HG03159 (cell line): ENCODE measurements at regions not wholly inside any gene's neighbourhood (a gene's known extent, or its start where the extent isn't known, plus 50 kb on each side); places are given as distances from the start of the nearest gene placed in this dataset.

Experiments used
- ATAC-seq: cut with Tn5 transposase; IDR thresholded peaks from one replicate; pipeline ENCODE4 v1.9.1; 2021; ENCODE audit warnings: mild to moderate bottlenecking, moderate library complexity; ENCODE audit not compliant: unreplicated experiment

DNA sequence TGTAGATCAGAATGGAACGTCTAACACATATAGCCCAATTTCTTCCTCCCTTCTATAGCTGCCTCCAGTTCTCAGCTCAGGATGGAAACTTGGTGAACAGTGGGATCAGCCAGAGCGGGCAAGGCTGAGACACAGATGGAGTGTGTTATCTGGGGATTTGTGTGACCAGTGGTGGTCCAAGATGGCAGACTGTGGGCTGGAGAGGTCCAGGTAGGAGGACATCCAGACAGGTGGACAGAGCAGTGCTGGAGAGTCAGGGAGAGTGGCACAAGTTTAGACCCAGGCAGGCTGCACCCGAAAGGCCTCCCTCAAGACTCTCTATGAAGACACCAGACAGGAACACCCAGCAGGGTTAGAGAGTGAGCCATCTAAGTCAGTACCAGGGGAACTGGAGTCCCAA is 116.1 kb upstream of the CPSF6 start:
- ATAC-seq, result no peak

DNA sequence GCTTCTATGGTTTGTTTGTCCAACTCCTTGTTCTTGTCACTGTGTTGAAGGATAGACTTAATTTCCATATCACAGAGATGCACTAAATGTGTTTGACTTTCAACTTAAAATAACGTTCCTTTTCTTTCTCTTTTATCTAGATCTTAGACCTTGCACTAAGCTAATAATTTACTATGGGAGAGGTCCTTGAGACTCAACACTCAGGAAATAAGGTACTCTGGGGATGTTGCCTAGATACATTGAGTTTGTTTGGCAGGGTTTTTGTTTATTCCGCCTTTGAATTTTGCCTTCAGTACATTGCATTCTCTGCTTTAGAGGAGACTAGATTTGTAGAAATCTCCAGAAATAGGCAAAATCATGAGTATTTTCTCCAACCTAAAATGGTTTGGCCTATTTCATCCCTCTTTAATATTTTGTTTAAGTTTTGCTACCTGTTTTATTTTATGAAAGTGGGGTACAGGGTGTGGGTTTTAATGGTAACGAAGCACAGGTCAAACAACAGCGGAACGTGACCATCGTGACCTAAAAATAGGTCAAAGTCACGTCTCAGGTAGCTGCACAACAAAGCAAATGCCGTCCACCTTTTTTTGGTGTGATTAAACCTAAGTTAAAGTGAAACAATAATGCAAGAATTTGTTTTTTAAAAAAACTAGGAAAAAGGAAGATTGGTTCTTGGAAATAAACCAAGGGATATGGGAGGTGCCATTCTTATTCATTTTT is 115.3 kb upstream of the CPSF6 start:
- ATAC-seq, result no peak

DNA sequence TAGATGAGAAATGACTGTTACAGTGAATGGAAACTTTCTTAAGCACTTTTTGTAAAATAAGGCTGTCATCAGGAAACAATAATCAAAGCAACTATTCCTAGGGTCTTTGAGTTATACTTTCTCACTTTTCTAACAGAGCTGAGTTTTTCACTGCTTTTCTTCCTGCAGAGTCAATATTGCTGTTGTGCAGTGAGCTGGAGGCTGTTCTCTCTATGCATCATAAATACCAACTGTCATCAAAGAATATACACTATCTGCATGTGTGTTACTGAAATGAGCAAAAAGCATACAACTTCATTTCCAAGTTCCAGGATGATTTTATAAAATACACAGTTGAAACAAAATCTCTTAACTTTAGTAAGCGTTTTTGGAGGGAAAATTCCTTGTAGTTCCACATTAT is 110.4 kb upstream of the CPSF6 start:
- no peak for ATAC-seq

DNA sequence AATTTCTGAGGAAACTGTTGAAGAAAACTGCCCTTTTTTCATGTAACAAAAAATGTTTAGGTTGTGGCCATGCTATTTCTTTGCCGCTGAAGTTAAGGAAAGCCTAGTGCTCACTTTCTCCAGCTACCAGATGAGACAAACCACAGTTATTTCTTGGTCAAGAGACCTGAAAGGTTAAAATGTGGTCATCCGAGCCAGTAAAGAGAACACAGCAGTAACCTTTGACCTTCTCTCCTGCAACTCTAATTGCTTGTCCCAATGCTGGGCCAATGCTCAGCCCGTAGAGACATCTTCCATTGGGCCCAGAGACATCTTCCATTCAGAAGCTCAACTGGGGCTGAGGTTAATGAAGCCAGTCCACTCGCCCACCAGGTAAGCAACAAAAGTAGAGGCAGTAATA is 109.8 kb upstream of the CPSF6 start:
- ATAC-seq, result no peak

DNA sequence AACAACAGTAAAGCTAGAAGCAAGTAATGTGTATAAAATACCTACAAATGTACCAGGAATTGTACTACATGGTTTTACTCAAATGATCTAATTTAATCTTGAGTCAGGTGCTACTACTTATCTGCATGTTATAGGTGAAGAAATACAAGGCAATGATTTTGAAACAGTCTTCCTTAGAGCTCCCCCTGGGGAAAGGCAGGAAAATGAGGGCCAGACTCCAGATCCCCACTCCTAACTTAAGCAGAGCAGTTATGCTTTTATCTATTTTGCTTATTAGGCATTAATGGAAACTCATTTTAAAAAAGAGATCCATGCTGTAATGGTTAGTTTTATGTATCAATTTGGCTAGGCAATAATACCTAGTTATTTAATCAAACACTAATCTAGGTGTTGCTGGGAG is 109.3 kb upstream of the CPSF6 start:
- no peak for ATAC-seq

DNA sequence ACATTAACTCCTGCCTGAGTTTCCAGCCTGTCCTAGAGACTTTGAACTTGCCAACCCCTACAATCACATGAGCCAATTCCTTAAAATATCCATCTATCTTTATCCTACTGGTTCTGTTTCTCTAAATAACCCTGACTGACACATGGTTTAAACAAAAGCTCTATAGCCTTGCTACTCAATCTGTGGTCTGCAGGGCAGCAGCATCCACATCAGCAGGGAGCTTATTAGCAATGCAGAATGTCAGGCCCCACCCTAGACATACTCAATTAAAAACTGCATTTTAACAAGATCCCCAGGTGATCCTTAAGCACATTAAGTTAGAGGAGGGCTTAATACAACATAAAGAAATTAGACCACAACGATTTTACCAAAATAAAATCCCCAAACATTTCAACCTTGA is 108.3 kb upstream of the CPSF6 start:
- no peak for ATAC-seq

DNA sequence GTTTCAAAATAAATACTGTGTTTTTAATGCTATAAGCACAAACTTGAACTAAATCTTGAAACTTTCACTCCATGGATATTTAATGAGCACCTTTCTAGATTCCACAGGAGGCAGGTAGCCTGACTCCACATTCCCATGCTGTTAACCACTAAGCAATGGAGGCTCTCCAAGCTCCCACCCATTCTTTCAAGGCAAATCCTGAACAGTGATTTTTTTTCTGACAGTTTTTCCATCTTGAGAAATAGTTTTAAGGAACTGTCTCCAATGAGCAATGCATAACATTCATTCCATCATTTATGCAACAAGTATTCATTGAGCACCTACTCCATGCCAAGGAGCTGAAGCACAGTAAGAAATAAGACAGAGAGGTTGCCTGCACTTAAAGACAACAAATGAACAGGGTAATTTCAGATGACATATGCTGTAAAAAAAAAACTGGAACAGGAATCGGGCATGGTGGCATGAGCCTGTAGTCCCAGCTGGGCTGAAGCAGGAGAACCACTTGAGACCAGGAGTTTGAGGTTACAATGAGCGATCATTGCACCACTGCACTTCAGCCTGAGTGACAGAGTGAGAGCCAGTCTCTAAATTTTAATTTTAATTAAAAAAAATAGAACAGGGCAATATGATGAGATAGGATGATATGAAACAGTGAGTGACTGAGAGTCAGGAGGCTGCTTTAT is 102.3 kb upstream of the CPSF6 start:
- ATAC-seq, result no peak

DNA sequence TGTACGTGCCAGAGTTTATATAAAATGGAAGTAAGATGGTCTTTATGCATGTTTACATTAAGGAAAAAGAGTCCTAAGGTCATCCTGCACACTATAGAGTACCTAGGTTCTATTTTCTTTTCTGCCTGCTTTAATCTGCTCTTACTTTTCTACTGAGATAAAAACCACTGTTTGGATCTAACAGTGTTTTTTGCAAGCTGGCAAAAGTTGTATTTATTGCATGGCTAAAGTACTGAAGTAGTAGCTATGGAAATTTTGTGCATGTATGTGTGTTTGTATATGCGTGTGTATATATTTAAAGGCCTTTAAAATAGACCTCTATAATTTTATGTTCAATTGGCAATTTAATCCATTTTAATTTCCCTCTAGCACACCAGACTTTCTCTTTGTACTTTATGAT is 98.3 kb upstream of the CPSF6 start:
- no peak for ATAC-seq

DNA sequence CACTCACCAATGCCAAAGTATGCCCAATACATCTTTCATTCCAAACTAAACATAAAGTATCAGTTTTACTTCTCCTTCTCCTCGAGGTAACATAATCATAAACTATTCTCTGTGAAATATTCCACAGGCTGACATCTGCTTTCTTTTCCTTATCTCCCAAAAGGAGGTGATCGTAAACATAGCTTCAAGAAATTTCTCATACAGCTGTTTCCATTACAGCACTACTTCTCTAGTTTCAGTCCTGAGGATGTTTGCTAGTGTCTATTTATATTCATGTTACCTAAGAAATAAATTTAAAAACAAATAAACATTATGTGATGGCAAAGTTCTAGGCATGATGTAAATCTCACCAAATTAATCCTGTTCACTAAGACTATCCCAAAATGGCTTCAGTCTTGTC is 90.1 kb upstream of the CPSF6 start:
- no peak for ATAC-seq

DNA sequence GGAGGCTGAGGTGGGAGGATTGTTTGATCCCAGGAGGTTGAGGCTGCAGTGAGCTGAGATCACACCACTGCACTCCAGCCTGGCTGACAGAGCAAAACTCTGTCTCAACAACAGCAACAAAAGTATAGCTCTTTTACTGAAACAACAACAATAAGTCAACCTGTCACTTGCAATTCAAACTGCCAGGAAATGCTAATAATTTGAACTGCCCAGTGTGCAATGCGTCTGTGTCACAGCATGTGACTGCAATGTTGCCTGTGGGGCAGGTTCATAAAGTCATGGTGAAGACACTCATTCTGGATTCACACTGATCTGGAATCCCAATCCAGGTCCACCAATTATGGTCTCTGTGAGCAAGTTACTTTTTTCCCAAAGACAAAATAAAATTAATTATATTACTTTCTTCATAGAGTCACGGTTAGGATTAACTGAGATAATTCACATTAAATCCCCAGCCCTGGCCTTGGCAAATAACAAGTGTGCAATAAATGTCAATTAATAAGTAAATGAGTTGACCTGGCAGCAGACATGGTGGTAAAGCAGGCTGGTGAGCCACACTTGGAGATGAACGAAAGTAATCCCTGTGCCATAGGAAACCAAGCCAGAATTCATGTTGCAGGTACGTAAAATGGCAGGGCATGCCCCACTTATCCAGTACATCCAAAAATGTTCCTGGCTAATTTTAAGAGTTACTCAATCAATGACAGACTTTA is 89.1 kb upstream of the CPSF6 start:
- ATAC-seq, result no peak

DNA sequence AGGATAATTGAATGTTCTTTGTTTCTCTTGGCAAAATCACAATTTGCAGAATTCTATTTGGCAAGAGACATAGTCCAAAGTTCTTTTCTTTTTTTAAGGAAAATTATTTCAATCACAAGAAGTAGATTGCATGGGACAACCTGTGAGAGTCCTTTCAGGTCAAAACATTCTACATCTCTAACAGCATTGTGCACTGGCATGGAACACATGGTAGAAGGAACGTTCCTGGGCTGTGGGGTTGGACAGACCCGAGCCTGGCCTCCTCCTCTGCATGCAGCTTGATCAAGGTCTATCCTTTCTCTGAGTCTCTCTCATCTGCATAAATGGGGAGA is 88.6 kb upstream of the CPSF6 start:
- no peak for ATAC-seq

DNA sequence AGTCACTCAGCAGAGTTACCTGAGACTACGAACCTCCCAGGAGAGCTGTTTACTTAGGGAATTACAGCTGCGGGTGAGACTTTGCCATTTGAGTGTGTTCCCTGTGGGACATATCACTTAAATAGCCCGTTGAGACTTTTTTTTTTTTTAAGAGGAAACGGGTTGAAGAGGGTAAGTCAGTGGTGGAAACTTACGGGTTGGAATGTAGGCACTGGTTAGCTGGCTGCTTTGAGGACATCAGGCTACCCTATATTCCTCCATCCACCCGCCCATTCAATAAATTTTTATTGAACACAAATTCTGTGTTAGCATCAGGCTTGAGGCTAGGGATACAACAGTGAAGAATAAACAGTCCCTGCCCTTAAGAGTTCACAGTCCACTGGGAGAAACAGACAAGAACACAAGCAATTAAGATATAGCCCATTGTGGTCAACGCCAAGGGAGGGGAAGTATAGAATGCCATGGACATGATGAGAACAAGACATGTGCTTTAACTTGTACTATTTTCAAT is 88.1 kb upstream of the CPSF6 start:
- ATAC-seq, result no peak

DNA sequence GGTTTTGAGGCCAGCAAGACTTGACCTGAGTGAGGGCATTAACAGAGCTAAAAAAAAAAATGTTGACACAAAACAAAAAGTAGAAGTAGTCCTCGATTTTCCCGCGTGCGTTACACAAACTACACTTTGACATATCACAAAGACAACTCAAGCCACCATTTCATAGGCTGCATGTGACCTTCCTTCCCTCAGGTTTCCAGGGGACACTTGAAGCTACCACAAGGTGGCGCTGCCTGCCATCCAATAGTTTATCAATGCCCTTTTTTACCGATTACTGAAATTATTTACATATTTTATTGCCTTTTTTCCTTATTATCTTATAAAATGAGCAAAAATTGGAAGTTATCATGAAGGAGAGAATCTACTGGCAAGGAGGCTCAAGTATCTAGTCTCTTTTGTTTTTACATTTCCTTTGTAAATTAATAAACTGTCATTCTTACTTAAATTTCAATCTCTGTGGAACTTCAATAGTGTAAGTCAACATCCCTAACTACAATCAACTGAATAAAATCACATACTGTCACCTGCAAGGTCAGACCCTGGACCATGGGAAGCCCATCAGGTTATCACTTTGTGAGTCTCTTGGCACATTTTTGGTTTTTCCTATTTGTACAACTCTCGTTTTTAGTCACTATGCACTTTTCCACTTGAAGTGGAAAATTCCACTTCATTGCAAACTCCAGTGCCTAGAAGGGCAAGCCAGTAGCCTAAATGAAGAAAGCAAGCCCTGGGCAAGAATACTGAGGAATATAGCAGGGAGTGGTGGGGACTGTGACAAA is 84.6 kb upstream of the CPSF6 start:
- peak; percentile 38 for ATAC-seq

DNA sequence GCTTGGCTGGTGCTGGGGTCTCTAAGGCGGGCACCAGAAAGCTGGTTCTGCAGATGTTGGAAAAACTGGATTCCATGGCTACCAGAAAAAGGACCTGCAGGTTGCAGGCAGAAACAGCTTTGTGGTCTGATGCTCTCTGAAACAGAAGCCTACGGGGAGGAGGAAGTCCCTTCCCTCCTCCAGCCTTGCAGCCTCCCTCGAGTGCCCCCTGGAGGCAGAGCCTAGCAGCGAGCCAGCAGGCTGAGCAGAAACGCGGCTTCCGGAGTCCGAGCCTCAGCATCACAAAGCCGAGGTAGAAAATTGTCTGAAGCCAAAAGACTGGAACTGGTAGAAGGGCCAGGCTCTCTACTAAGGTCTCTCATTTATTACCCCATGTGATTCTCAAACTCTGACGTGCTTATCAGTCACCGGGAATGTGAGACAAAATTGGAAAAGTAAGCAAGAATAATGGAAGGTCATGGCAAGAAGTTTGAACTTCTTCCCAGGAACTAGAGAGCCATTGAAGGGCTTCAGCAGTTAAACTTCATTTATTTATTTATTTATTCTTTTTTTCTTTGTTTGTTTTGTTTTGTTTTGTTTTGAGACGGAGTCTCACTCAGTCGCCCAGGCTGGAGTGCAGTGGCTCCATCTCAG is 82.2 kb upstream of the CPSF6 start:
- ATAC-seq, result peak; percentile 93

DNA sequence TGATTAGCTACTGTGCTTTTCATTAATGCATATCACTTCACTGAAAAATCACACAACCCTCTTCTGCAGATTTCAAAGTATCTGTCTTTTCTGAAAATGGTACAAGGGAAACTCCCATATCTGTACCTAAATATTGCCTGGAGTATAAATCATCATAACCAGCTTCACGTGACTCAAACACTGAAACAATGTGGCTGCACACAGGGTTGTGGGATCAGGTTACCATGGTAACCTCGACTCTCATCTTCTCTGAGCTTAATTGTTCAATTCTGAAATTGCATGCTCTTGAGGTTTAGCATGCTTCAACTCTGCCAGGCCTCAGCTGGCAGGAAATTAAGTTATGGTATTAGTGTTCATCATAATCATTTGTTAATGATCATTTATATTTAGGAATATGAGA is 77.5 kb upstream of the CPSF6 start:
- peak; percentile 68 for ATAC-seq

DNA sequence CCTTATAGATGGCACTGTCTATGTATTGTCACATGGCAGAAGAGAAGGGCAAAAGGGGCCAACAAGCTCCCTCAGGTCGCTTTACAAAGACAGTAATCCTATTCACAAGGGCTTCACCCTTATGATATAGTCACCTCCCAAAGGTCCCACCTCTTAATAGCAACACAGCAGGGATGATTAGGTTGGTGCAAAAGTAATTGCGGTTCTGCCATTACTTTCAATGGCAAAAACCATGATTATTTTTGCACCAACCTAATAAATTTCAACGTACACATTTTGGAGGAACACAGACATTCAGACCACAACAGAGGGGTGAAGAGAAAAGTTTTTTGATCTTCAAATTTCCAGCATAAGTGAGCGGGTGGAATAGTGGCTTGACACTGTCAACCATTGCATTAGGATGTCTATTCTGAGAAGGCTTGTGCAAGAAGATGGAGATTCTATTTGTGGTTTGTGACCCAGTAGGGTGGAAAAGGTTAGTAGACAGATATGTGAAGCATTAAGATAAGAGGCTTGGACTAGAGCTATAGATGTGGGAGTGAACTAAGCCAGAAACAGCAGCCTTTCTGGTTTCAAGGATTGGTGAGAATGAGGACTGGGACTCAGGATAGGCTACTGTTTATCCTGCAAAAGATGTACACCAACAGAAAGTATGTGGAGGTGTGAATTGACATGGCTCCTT is 75.5 kb upstream of the CPSF6 start:
- ATAC-seq, result no peak

DNA sequence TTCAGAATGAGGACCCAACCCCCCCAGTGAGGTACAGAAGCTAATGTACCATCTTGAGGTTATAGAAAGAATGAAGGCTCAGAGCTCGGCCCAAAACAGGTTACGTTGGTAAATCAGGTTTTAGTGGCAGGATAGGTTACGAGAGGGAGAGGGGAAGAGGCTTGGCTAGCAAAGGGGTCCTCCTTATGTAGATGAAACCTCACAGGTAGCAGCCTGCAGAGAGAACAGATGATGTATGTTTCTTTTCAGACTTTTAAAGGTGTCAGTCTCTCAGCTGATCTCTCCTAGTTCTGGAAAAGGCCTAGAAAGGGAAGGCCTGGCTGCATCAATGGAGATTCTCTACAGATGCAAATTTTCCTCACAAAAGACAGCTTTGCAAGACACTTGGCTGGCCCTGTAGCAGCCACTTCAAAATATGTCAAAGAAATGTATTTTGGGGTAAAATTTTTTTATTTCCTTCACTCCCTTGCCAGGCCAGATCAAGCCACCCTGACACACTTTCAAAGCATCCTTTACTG is 71.7 kb upstream of the CPSF6 start:
- ATAC-seq, result no peak

DNA sequence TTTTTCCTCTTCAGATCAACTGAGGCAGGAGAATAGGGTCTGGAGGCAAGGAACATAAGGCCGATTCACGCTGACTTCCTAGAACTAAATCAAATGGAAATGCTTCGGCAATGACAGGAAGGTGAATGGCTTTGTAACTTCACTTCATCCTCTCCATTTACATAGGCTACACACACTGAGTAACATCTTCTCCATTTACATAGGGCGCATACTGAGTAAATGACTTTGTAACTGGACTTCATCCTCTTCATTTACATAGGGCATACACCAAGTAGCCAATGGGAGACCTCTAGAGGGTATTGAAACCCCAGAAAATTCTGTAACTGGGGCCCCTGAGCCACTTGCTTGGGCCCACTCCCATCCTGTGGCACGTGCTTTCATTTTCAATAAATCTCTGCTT is 71.0 kb upstream of the CPSF6 start:
- ATAC-seq, result no peak

DNA sequence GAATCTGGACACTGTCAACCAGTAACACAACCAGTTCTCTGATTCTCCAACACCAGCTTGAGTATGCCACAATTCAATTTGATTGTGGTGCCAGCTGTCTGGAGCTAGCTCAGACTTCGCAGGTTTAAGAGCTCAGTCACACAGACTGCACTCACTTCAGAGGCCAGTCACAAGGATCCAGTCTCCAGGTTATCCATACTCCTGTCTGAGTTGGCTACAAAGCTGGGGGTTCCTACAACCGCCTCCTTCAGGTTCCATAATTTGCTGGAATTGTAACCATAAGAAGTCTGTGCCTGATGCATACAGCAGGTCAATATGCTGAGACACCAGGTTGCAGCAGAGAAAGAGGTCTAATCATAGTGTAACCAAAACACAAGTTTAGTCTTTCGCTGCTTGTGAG is 70.5 kb upstream of the CPSF6 start:
- no peak for ATAC-seq

DNA sequence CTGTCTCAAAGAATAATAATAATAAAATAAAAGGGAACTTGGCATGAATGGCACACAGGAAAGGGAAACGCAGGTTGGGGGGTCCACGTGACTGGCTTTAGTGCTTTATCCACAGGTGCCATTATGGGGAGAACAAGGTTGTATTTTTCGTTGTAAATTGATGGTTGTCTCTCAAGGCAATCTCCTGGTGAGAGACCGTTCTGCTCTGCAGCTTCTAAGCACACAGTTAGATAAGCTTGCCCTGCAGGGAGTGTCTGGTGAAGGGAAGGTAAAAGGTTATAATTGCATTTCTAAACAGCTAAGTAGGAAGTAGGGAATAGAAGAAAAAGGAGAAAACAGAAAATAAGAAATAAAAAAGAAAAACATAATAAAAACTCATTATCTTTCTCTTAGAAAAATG is 69.1 kb upstream of the CPSF6 start:
- no peak for ATAC-seq
